ENCODE measurements at regions not wholly inside any gene's neighbourhood (a gene's known extent, or its start where the extent isn't known, plus 50 kb on each side); places are given as distances from the start of the nearest gene placed in this dataset.

DNA sequence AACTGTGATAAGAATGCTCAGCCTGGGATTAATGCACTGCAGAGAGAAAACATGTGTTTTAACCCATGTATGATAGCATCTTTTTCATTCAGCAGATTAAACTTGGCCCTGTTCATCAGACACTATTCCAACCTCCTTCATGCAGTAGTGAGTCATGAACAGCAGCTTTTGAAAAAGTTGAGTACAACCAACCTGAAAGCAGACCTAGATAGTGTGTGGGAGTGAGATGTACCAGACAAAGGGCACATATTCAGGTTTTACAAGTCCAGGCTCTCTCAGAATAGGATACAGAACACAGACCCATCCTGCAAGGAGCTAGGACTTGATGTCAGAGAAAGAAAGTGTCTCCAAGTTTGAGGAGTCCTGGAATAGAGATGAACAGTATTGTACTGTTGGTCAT is 237.3 kb upstream of the STS start:
- Histone ChIP-seq H3K36me3 (ENCODE audit: control insufficient read depth in 1 of 2, insufficient read depth in 2 of 2, low read length in 2 of 2) (no peaks in the 10 kb centered on the region), H3K9ac (ENCODE audit: low read depth in 1 of 2, low read length in 2 of 2) (no peak overlapping the region), H3K4me3 (ENCODE audit: low read depth in 1 of 2, low read length in 2 of 2) (no peak overlapping the region)

DNA sequence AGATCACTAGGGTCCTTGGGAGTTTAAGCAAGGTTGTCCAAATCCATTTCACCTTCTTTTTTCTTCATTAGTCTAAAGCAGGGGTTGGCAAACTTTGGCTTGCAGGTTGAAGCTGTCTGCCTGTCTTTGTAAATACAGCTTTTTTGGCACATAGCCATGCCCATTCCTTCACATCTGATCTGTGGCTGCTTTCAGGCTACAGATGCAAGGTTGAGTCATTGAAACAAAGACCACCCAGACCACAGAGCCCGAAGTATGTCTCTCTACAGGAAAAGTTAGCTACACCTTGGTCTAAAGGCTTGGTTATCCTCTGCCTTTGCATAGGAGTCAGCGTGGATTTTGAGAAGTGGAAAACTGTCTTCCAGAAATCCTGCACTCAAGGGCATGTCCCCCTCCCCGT is 238.1 kb upstream of the STS start:
- Histone ChIP-seq H3K9ac (ENCODE audit: low read depth in 1 of 2, low read length in 2 of 2) (no peak overlapping the region), H3K27me3 (ENCODE audit: control insufficient read depth in 1 of 2, insufficient read depth in 2 of 2, low read length in 2 of 2) (no peaks in the 10 kb centered on the region)

More for the DNA sequence above, 237.3 kb upstream of the STS start:
- H3K27ac ChIP-seq (ENCODE audit: low read depth, low read length) = no peak overlapping the region
- H3K9me3 ChIP-seq (ENCODE audit: control insufficient read depth in 1 of 2, low read length in 2 of 2) = no peaks in the 10 kb centered on the region
- no peaks in the 10 kb centered on the region for H3K27me3 ChIP-seq (ENCODE audit: control insufficient read depth in 1 of 2, insufficient read depth in 2 of 2, low read length in 2 of 2)
- H3K4me1 ChIP-seq (ENCODE audit: control insufficient read depth in 1 of 2, insufficient read depth in 2 of 2, low read length in 2 of 2) = no peaks in the 10 kb centered on the region

DNA sequence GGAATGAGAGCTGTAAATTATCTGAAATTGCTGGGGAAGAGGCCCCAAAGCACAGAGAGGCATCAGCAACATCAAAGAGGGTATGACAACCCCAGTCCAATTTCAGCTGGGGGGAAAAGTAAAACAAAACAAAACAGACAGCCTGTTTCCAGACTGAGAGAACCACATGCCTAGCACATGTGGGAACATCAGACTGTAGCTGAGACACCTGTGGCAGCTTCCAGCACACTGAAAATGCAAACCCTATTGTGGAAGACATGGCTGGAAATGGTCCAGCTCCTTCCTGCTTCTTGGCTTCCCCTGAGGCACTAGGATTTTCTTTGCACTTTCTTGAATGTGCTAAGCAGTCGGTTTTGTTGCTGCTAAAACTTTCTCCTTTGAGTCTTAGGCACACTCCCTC is 240.9 kb upstream of the STS start:
- Histone ChIP-seq H3K27me3 (ENCODE audit: control insufficient read depth in 1 of 2, insufficient read depth in 2 of 2, low read length in 2 of 2) (no peaks in the 10 kb centered on the region), H3K9me3 (ENCODE audit: control insufficient read depth in 1 of 2, low read length in 2 of 2) (no peaks in the 10 kb centered on the region), H3K9ac (ENCODE audit: low read depth in 1 of 2, low read length in 2 of 2) (no peak overlapping the region), H3K27ac (ENCODE audit: low read depth, low read length) (no peak overlapping the region), H3K4me1 (ENCODE audit: control insufficient read depth in 1 of 2, insufficient read depth in 2 of 2, low read length in 2 of 2) (no peaks in the 10 kb centered on the region), H3K4me3 (ENCODE audit: low read depth in 1 of 2, low read length in 2 of 2) (no peak overlapping the region), H3K36me3 (ENCODE audit: control insufficient read depth in 1 of 2, insufficient read depth in 2 of 2, low read length in 2 of 2) (no peaks in the 10 kb centered on the region)

More for the DNA sequence above, 238.1 kb upstream of the STS start:
- Histone ChIP-seq H3K9me3 (ENCODE audit: control insufficient read depth in 1 of 2, low read length in 2 of 2) (no peaks in the 10 kb centered on the region), H3K4me1 (ENCODE audit: control insufficient read depth in 1 of 2, insufficient read depth in 2 of 2, low read length in 2 of 2) (no peaks in the 10 kb centered on the region), H3K36me3 (ENCODE audit: control insufficient read depth in 1 of 2, insufficient read depth in 2 of 2, low read length in 2 of 2) (no peaks in the 10 kb centered on the region), H3K4me3 (ENCODE audit: low read depth in 1 of 2, low read length in 2 of 2) (no peak overlapping the region), H3K27ac (ENCODE audit: low read depth, low read length) (no peak overlapping the region)

DNA sequence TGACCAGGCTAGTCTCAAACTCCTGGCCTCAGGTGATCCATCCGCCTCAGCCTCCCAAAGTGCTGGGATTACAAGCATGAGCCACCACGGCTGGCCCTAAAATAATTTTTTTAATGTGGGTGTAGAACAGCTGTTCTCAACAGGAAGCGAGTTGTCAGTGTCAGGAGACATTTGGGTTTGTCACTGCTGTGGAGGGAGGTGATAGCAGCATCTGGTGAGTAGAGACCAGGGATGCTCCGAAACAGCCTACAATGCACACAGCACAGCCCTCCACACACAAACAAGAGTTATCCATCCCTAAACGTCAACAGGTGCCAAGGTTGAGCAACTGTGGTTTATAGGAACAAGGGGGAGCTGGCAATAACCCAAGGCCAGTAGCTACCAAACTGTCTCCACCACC is 243.4 kb upstream of the STS start:
- H3K36me3 ChIP-seq (ENCODE audit: control insufficient read depth in 1 of 2, insufficient read depth in 2 of 2, low read length in 2 of 2) = no peaks in the 10 kb centered on the region
- H3K27me3 ChIP-seq (ENCODE audit: control insufficient read depth in 1 of 2, insufficient read depth in 2 of 2, low read length in 2 of 2) = no peaks in the 10 kb centered on the region
- no peak overlapping the region for H3K27ac ChIP-seq (ENCODE audit: low read depth, low read length)
- no peak overlapping the region for H3K4me3 ChIP-seq (ENCODE audit: low read depth in 1 of 2, low read length in 2 of 2)
- no peak overlapping the region for H3K9ac ChIP-seq (ENCODE audit: low read depth in 1 of 2, low read length in 2 of 2)
- no peaks in the 10 kb centered on the region for H3K4me1 ChIP-seq (ENCODE audit: control insufficient read depth in 1 of 2, insufficient read depth in 2 of 2, low read length in 2 of 2)
- H3K9me3 ChIP-seq (ENCODE audit: control insufficient read depth in 1 of 2, low read length in 2 of 2) = no peaks in the 10 kb centered on the region

DNA sequence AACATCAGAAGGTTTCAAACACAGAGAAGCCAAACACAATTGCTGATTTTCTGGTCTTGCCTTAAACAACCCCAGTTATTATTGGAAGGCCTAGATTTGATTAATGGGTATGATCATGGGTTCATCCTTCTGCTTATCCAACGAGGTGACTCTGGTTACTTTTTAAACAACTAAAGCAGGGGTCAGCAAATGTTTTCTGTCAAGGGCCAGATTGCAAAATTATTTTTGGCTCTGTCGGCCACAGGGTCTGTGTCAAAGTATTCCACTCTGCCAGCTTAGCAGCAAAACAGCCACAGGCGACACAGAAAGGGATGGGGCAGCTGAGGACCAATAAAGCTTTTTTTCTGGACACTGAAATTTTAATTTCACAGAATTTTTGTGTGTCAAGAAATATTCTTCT is 249.1 kb upstream of the STS start:
- H3K4me3 ChIP-seq (ENCODE audit: low read depth in 1 of 2, low read length in 2 of 2) = no peak overlapping the region
- no peaks in the 10 kb centered on the region for H3K27me3 ChIP-seq (ENCODE audit: control insufficient read depth in 1 of 2, insufficient read depth in 2 of 2, low read length in 2 of 2)
- H3K27ac ChIP-seq (ENCODE audit: low read depth, low read length) = no peak overlapping the region
- H3K9me3 ChIP-seq (ENCODE audit: control insufficient read depth in 1 of 2, low read length in 2 of 2) = no peaks in the 10 kb centered on the region
- H3K4me1 ChIP-seq (ENCODE audit: control insufficient read depth in 1 of 2, insufficient read depth in 2 of 2, low read length in 2 of 2) = no peaks in the 10 kb centered on the region
- H3K36me3 ChIP-seq (ENCODE audit: control insufficient read depth in 1 of 2, insufficient read depth in 2 of 2, low read length in 2 of 2) = no peaks in the 10 kb centered on the region
- H3K9ac ChIP-seq (ENCODE audit: low read depth in 1 of 2, low read length in 2 of 2) = no peak overlapping the region

DNA sequence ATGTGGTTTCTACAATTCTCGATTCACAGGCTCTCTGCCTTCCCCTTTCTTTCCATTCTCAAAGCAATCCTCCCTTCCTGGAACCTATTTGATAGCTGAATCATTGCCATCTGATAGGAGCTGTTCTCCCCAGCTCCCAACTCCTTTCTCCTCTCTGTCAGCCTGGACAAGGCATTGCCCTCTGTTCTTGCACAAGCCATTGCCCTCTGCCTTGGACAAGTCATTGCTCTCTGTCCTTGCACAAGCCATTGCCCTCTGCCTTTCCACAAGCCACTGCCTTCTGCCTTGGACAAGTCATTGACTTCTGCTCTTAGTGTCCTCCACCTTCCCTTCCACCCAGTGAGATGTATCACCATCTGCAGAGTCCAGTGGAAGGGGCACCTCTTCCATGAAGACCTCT is 256.1 kb upstream of the STS start:
- H3K9ac ChIP-seq (ENCODE audit: low read depth in 1 of 2, low read length in 2 of 2) = no peak overlapping the region
- no peaks in the 10 kb centered on the region for H3K36me3 ChIP-seq (ENCODE audit: control insufficient read depth in 1 of 2, insufficient read depth in 2 of 2, low read length in 2 of 2)
- H3K27me3 ChIP-seq (ENCODE audit: control insufficient read depth in 1 of 2, insufficient read depth in 2 of 2, low read length in 2 of 2) = no peaks in the 10 kb centered on the region
- H3K27ac ChIP-seq (ENCODE audit: low read depth, low read length) = no peak overlapping the region
- H3K4me1 ChIP-seq (ENCODE audit: control insufficient read depth in 1 of 2, insufficient read depth in 2 of 2, low read length in 2 of 2) = no peaks in the 10 kb centered on the region
- H3K4me3 ChIP-seq (ENCODE audit: low read depth in 1 of 2, low read length in 2 of 2) = no peak overlapping the region
- no peaks in the 10 kb centered on the region for H3K9me3 ChIP-seq (ENCODE audit: control insufficient read depth in 1 of 2, low read length in 2 of 2)

DNA sequence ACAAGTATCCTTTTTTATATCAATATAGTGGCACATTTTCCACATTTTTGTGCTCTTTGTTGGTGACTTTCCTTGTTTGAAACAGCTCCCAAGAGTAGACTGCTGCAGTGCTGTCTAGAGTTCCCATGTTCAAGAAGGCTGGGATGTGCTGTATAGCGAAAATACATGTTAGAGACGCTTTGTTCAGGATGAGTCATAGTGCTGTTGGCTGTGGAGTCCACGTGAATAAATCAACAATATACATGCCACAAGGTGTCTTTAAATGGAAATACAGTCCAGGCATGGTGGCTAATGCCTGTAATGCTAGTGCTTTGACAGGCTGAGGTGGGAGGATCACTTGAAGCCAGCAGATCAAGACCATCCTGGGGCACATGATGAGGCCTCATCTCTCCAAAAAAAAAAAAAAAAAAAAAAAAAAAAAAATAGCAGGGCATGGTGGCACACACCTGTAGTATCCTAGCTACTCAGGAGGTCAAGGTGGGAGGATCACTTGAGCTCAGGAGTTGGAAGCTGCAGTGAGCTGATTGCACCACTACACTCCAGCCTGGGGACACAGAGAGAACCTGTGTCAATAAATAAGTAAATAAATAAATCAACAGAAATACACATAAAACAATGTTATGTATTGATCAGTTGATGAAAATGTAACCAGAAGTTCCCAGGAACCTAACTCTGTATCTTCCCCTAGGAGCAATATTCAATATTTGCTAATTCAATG is 256.8 kb upstream of the STS start:
- no peak overlapping the region for H3K9ac ChIP-seq (ENCODE audit: low read depth in 1 of 2, low read length in 2 of 2)
- no peaks in the 10 kb centered on the region for H3K27me3 ChIP-seq (ENCODE audit: control insufficient read depth in 1 of 2, insufficient read depth in 2 of 2, low read length in 2 of 2)
- no peak overlapping the region for H3K4me3 ChIP-seq (ENCODE audit: low read depth in 1 of 2, low read length in 2 of 2)
- H3K4me1 ChIP-seq (ENCODE audit: control insufficient read depth in 1 of 2, insufficient read depth in 2 of 2, low read length in 2 of 2) = no peaks in the 10 kb centered on the region
- H3K27ac ChIP-seq (ENCODE audit: low read depth, low read length) = no peak overlapping the region
- H3K9me3 ChIP-seq (ENCODE audit: control insufficient read depth in 1 of 2, low read length in 2 of 2) = no peaks in the 10 kb centered on the region
- no peaks in the 10 kb centered on the region for H3K36me3 ChIP-seq (ENCODE audit: control insufficient read depth in 1 of 2, insufficient read depth in 2 of 2, low read length in 2 of 2)

DNA sequence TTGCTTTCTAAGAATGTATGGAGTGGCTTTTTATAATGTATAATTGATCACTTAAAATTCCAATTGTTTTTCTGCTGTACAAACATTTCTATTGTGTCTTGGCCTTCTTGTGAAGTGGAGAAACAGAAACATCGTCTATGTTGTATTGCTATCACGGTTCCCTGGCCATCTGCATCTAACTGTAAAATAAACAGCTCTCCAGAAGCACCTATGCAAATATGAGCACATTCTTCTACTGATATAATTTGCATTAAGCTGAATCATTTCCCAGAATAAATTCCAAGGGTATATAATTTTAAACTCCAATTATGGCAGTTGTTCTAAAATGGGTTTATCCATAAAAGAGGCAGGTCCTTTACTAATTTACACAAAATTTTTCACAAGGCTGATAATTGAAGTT is 261.6 kb upstream of the STS start:
- no peaks in the 10 kb centered on the region for H3K36me3 ChIP-seq (ENCODE audit: control insufficient read depth in 1 of 2, insufficient read depth in 2 of 2, low read length in 2 of 2)
- H3K4me1 ChIP-seq (ENCODE audit: control insufficient read depth in 1 of 2, insufficient read depth in 2 of 2, low read length in 2 of 2) = no peaks in the 10 kb centered on the region
- no peak overlapping the region for H3K9ac ChIP-seq (ENCODE audit: low read depth in 1 of 2, low read length in 2 of 2)
- H3K4me3 ChIP-seq (ENCODE audit: low read depth in 1 of 2, low read length in 2 of 2) = no peak overlapping the region
- no peak overlapping the region for H3K27ac ChIP-seq (ENCODE audit: low read depth, low read length)
- H3K9me3 ChIP-seq (ENCODE audit: control insufficient read depth in 1 of 2, low read length in 2 of 2) = no peaks in the 10 kb centered on the region
- no peaks in the 10 kb centered on the region for H3K27me3 ChIP-seq (ENCODE audit: control insufficient read depth in 1 of 2, insufficient read depth in 2 of 2, low read length in 2 of 2)

DNA sequence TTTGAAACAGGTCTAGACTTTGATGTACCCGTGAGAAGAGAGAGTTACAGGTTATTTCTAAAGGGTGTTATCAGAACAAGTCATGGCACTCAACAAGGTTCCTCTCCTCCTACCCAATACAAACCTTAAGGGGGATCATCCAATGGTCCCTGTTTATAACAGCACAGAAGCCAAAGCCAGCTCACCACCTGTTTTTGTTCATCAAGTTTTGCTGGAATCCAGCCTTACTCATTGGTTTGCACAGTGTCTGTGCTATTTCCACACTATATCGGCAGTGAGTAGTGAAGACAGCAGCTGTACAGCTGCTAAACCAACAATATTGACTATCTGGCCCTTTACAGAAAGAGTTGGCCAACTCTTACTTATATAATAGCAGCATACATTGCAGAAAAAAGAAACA is 262.1 kb upstream of the STS start:
- Histone ChIP-seq H3K27ac (ENCODE audit: low read depth, low read length) (no peak overlapping the region), H3K36me3 (ENCODE audit: control insufficient read depth in 1 of 2, insufficient read depth in 2 of 2, low read length in 2 of 2) (no peaks in the 10 kb centered on the region), H3K4me3 (ENCODE audit: low read depth in 1 of 2, low read length in 2 of 2) (no peak overlapping the region), H3K9me3 (ENCODE audit: control insufficient read depth in 1 of 2, low read length in 2 of 2) (no peaks in the 10 kb centered on the region), H3K9ac (ENCODE audit: low read depth in 1 of 2, low read length in 2 of 2) (no peak overlapping the region), H3K27me3 (ENCODE audit: control insufficient read depth in 1 of 2, insufficient read depth in 2 of 2, low read length in 2 of 2) (no peaks in the 10 kb centered on the region), H3K4me1 (ENCODE audit: control insufficient read depth in 1 of 2, insufficient read depth in 2 of 2, low read length in 2 of 2) (no peaks in the 10 kb centered on the region)

DNA sequence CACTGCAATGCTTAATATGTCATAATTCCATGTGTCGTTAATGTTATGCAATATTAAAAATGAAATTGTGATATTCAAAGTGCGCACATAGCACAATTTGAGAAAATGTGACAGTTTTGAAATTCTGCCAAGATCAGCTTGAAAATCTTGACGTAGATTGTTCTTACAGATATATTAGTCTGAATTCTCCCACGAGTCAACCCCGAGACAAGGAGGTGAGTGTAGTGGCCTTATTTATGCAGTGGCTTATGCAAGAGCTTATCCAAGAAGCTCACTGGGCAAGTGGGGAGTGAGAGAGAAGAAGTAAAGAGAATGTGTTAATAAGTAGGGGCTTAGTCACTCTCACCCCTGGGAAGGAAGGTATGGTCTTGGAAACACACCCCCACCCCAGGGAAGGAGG is 286.1 kb upstream of the STS start:
- Histone ChIP-seq H3K27ac (ENCODE audit: low read depth, low read length) (no peak overlapping the region), H3K4me3 (ENCODE audit: low read depth in 1 of 2, low read length in 2 of 2) (no peak overlapping the region), H3K9me3 (ENCODE audit: control insufficient read depth in 1 of 2, low read length in 2 of 2) (peaks cover 0 to 7% of the 10 kb centered on the region in 2 donors), H3K4me1 (ENCODE audit: control insufficient read depth in 1 of 2, insufficient read depth in 2 of 2, low read length in 2 of 2) (no peaks in the 10 kb centered on the region), H3K27me3 (ENCODE audit: control insufficient read depth in 1 of 2, insufficient read depth in 2 of 2, low read length in 2 of 2) (no peaks in the 10 kb centered on the region), H3K9ac (ENCODE audit: low read depth in 1 of 2, low read length in 2 of 2) (no peak overlapping the region), H3K36me3 (ENCODE audit: control insufficient read depth in 1 of 2, insufficient read depth in 2 of 2, low read length in 2 of 2) (no peaks in the 10 kb centered on the region)

DNA sequence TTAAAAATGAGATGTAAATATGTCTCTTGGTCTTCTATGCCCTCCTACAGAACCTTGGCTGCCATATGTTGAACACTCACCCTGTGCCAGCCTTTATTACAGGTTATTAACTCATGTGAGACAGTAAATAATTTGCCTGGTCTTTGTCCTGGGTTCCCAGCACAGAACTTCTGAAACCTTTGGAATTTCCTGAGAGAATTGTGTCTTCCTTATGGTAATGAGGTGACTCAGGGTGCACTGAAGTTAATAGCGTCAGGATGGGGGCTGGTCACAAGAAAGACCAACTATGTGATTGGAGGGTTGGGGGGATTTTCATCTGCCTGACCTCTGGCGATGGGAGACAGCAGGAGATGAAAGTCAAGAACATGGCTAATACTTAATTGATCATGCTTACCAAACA is 289.8 kb upstream of the STS start:
- Histone ChIP-seq H3K4me1 (ENCODE audit: control insufficient read depth in 1 of 2, insufficient read depth in 2 of 2, low read length in 2 of 2) (no peaks in the 10 kb centered on the region), H3K27me3 (ENCODE audit: control insufficient read depth in 1 of 2, insufficient read depth in 2 of 2, low read length in 2 of 2) (no peaks in the 10 kb centered on the region), H3K9ac (ENCODE audit: low read depth in 1 of 2, low read length in 2 of 2) (no peak overlapping the region), H3K9me3 (ENCODE audit: control insufficient read depth in 1 of 2, low read length in 2 of 2) (peaks cover 0 to 7% of the 10 kb centered on the region in 2 donors), H3K36me3 (ENCODE audit: control insufficient read depth in 1 of 2, insufficient read depth in 2 of 2, low read length in 2 of 2) (no peaks in the 10 kb centered on the region), H3K4me3 (ENCODE audit: low read depth in 1 of 2, low read length in 2 of 2) (no peak overlapping the region), H3K27ac (ENCODE audit: low read depth, low read length) (no peak overlapping the region)

All from duodenal mucosa (tissue), 2 donors.